ENCODE measurements at regions not wholly inside any gene's neighbourhood (a gene's known extent, or its start where the extent isn't known, plus 50 kb on each side); places are given as distances from the start of the nearest gene placed in this dataset.

- TF ChIP-seq CTCF (IDR thresholded peaks at IDR 0.05) = no peak
- TF ChIP-seq POLR2A (IDR thresholded peaks at IDR 0.05) = no peak
These were observed 702.1 kb downstream of the SEMA5A start for GRCh38 chr5:8843771-8844170.

Measured in lower leg skin (tissue), 3 donors.